Stomach (tissue), 4 donors: ENCODE measurements at regions not wholly inside any gene's neighbourhood (a gene's known extent, or its start where the extent isn't known, plus 50 kb on each side); places are given as distances from the start of the nearest gene placed in this dataset.

ENCODE experiments used
- CTCF ChIP-seq, 7 experiments: fragments of 450-650 bp in 4 of 7; fragments of 200-600 bp in 3 of 7; sonication (generic) in 3 of 7; IDR thresholded peaks; one replicate each; pipeline ENCODE4 v1.5.1; 2016 to 2019; ENCODE audit warnings: antibody characterized with exemption in 7 of 7, control low read depth in 2 of 7, mild to moderate bottlenecking in 1 of 7
- POLR2A ChIP-seq, 4 donors: fragments of 450-650 bp; IDR thresholded peaks; one replicate each; pipeline ENCODE4 v1.6.1; 2016; ENCODE audit warnings: antibody characterized with exemption in 4 of 4, control low read depth in 2 of 4, mild to moderate bottlenecking in 1 of 4, moderate library complexity in 1 of 4
- POLR2AphosphoS5 ChIP-seq, 3 donors: sonication (generic); formaldehyde crosslinking; IDR thresholded peaks; one replicate each; pipeline ENCODE4 v1.6.1; 2016; ENCODE audit warnings: antibody characterized with exemption in 3 of 3

GRCh38 chr7:55307123-55307916 is 57.8 kb upstream of the LANCL2 start:
- no peak for TF ChIP-seq CTCF (IDR thresholded peaks at IDR 0.05)
- no peak for TF ChIP-seq POLR2A (IDR thresholded peaks at IDR 0.05)
- no peak for TF ChIP-seq POLR2AphosphoS5 (IDR thresholded peaks at IDR 0.05)
